Thyroid gland (tissue), 4 donors: ENCODE measurements at regions not wholly inside any gene's neighbourhood (a gene's known extent, or its start where the extent isn't known, plus 50 kb on each side); places are given as distances from the start of the nearest gene placed in this dataset.
"Not testable (repeated sequence)": the region's sequence is repeated elsewhere in the genome, so short reads cannot be mapped to it uniquely, and the experiment has no call there.

Experiments
- DNase-seq, 2 donors: peaks; one replicate each; pipeline ENCODE4 v3.0.0-alpha.2; 2019
- H3K27ac ChIP-seq, 3 donors: fragments of 200-600 bp; sonication (generic); 1 replicate in 2 of 3; 2 replicates in 1 of 3; pipeline ENCODE4 v1.5.1; 2016 to 2019; ENCODE audit warnings: mild to moderate bottlenecking in 1 of 3, moderate library complexity in 1 of 3
- H3K27me3 ChIP-seq: fragments of 200-600 bp; sonication (generic); one replicate; pipeline ENCODE4 v1.5.1; 2019
- H3K36me3 ChIP-seq, 2 donors: fragments of 200-600 bp; sonication (generic); one replicate each; pipeline ENCODE4 v1.5.1; 2016 to 2019
- H3K4me1 ChIP-seq, 2 donors: fragments of 200-600 bp; sonication (generic); one replicate each; pipeline ENCODE4 v1.5.1; 2017 to 2019
- H3K4me3 ChIP-seq, 3 donors: fragments of 200-600 bp; sonication (generic); replicated peaks in 1 of 3; 1 replicate in 2 of 3; 2 replicates in 1 of 3; pipeline ENCODE4 v1.5.1; 2016; ENCODE audit warnings: mild to moderate bottlenecking in 1 of 3
- H3K9me3 ChIP-seq: fragments of 200-600 bp; sonication (generic); one replicate; pipeline ENCODE4 v1.5.1; 2017
- POLR2A ChIP-seq, 2 donors: fragments of 450-650 bp; IDR thresholded peaks; one replicate each; pipeline ENCODE4 v1.6.1; 2017; ENCODE audit warnings: antibody characterized with exemption in 2 of 2, mild to moderate bottlenecking in 2 of 2, moderate library complexity in 1 of 2
- WGBS, 2 donors: methylation state at CpG; one replicate each; pipeline ENCODE4 v1.1.5; 2017; 5-methylcytosine and 5-hydroxymethylcytosine counted together
- intact Hi-C: fragments of 100-400 bp; cut with DNase I; formaldehyde crosslinking; loops from one replicate; pipeline ENCODE4 v1.15.1; 2023
- TF ChIP-seq, protein P1 (sequence below), 6 experiments: fragments of 200-600 bp in 3 of 6; fragments of 450-650 bp in 3 of 6; sonication (generic) in 3 of 6; IDR thresholded peaks; one replicate each; pipeline ENCODE4 v1.5.1; 2016 to 2019; ENCODE audit warnings: antibody characterized with exemption in 6 of 6, mild to moderate bottlenecking in 2 of 6, inconsistent platforms in 1 of 6, moderate library complexity in 1 of 6

DNA sequence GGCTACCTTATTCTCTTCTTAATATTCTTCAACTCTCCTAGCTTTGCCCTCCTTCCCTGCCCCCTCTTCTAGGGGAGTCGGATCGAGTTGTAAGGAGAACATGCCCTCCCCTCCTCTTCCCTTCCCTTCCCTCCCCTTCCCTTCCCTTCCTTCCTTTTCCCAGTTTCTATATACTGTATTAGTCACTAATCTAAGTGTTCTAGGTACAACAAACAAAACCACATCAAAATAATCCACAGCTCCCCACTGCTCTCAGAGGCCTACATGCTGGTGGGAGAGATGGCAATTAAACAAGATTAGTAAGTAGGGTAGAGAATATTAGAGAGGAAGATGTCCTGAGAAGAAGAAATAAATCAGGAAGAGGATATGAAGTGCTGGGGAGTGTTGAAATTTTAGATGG lies 119.9 kb upstream of the PZP start:
- no peak for TF ChIP-seq POLR2A (IDR thresholded peaks at IDR 0.05)
- TF ChIP-seq, protein P1, sequence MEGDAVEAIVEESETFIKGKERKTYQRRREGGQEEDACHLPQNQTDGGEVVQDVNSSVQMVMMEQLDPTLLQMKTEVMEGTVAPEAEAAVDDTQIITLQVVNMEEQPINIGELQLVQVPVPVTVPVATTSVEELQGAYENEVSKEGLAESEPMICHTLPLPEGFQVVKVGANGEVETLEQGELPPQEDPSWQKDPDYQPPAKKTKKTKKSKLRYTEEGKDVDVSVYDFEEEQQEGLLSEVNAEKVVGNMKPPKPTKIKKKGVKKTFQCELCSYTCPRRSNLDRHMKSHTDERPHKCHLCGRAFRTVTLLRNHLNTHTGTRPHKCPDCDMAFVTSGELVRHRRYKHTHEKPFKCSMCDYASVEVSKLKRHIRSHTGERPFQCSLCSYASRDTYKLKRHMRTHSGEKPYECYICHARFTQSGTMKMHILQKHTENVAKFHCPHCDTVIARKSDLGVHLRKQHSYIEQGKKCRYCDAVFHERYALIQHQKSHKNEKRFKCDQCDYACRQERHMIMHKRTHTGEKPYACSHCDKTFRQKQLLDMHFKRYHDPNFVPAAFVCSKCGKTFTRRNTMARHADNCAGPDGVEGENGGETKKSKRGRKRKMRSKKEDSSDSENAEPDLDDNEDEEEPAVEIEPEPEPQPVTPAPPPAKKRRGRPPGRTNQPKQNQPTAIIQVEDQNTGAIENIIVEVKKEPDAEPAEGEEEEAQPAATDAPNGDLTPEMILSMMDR (IDR thresholded peaks at IDR 0.05), result no peak
- intact Hi-C loops, result no loop called here
- H3K27ac ChIP-seq, result no peak overlapping the region
- no peak for DNase-seq
- H3K4me1 ChIP-seq, result no peaks in the 10 kb centered on the region
- 70 to 72% methylated on average over 2 of the region's 2 CpGs for WGBS, 2 donors
- no peaks in the 10 kb centered on the region for H3K9me3 ChIP-seq
- no peaks in the 10 kb centered on the region for H3K36me3 ChIP-seq
- no peak overlapping the region for H3K4me3 ChIP-seq
- no peaks in the 10 kb centered on the region for H3K27me3 ChIP-seq

DNA sequence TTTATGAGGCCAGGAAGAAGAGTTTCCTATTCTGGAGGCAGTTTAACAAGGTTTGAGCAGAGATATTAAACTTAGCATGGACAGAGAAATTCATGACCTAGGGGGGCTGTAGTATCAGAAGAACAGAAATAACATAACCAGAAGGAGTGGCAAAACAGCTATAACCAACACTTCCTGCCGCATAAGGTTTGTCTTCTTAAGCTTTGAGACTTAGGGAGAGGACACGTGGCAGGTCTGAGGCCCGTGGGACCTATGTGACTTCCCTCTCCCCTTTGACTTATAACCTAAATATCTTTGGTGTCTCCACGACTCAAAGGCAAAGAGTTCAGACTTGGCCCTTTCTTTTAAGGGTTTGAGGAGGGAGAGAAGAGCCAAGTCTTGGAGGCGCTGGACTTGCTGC lies 119.1 kb upstream of the PZP start:
- Histone ChIP-seq H3K4me1 (no peaks in the 10 kb centered on the region), H3K27me3 (no peaks in the 10 kb centered on the region), H3K36me3 (no peaks in the 10 kb centered on the region), H3K9me3 (no peaks in the 10 kb centered on the region), H3K27ac (no peak overlapping the region), H3K4me3 (no peak overlapping the region)
- no peak for DNase-seq
- WGBS, 2 donors, result 71 to 87% methylated on average over 5 of the region's 5 CpGs
- intact Hi-C loops, result no loop called here
- TF ChIP-seq POLR2A (IDR thresholded peaks at IDR 0.05), result no peak
- TF ChIP-seq, protein P1 (IDR thresholded peaks at IDR 0.05), result no peak

DNA sequence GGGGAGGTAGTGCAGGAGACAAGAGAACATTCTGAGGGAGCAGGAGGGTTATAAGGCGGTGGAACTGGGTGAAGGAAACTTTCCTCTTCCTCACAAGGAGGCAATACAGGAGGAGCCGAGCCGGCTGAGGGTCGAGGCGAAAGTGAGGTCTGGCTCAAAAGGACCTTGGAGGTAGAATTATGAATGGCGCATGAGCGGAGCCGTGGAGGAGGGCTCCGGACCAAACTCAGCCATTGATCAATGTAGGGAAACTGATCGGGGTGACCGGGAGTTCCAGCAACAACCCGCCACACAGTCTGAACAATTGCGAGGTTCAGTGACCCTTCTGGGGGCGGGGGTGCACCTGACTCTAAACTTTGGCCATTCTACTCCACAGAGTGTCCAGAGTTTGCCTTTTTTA lies 118.7 kb upstream of the PZP start:
- H3K27me3 ChIP-seq, H3K27ac ChIP-seq, H3K9me3 ChIP-seq, H3K4me1 ChIP-seq, DNase-seq, H3K36me3 ChIP-seq, intact Hi-C loops, H3K4me3 ChIP-seq: not testable (repeated sequence)
- WGBS, 2 donors, result 94 to 95% methylated on average over 14 of the region's 14 CpGs

DNA sequence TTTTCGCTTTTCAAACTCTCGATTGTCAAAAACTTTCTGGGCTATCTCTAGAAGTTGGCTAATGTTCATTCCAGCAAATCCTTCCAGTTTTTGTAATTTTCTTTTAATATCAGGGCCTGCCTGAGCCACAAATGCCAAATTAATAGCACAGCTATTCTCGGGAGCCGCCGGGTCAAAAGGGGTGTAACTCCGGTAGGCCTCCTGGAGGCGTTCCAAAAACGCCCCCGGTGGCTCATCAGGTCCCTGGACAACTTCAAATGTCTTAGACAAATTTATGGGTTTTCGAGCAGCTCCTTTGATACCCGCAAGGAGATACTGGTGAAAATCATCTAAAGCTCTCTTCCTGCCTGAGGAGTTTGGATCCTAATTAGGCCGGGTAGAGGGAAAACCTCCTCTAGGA lies 117.9 kb upstream of the PZP start:
- H3K4me3 ChIP-seq, result no peak overlapping the region
- H3K27ac ChIP-seq, result no peak overlapping the region
- no peaks in the 10 kb centered on the region for H3K9me3 ChIP-seq
- intact Hi-C loops, result no loop called here
- TF ChIP-seq POLR2A (IDR thresholded peaks at IDR 0.05), result no peak
- TF ChIP-seq, protein P1 (IDR thresholded peaks at IDR 0.05), result no peak
- no peaks in the 10 kb centered on the region for H3K36me3 ChIP-seq
- DNase-seq, result no peak
- H3K4me1 ChIP-seq, result no peaks in the 10 kb centered on the region
- 60 to 75% methylated on average over 12 of the region's 12 CpGs for WGBS, 2 donors
- H3K27me3 ChIP-seq, result no peaks in the 10 kb centered on the region

DNA sequence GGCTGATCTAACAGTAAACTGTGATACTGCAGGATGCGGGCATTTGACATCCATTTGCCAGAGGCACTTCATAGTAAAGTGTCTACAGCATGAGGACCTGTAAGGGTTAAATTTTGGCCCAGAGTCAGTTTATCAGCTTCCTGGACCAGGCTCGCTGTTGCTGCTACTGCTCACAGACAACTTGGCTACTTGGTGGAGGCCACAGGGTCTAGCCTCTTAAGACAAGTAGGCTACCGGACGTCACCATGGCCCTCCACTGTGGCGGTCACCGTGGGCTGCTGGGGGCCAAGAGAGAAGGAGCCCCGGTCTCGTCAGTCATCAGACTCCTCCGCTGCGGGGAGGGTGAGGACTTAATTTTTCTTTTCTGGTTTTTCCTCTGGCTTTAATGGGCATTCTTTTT lies 117.3 kb upstream of the PZP start:
- no peak for DNase-seq
- H3K4me3 ChIP-seq, result no peak overlapping the region

More for the DNA sequence above, 117.3 kb upstream of the PZP start:
- no peaks in the 10 kb centered on the region for H3K36me3 ChIP-seq
- TF ChIP-seq POLR2A (IDR thresholded peaks at IDR 0.05), result no peak
- TF ChIP-seq, protein P1 (IDR thresholded peaks at IDR 0.05), result no peak
- H3K27me3 ChIP-seq, result no peaks in the 10 kb centered on the region
- intact Hi-C loops, result no loop called here
- H3K4me1 ChIP-seq, result no peaks in the 10 kb centered on the region
- H3K27ac ChIP-seq, result no peak overlapping the region
- 62 to 63% methylated on average over 10 of the region's 10 CpGs for WGBS, 2 donors
- no peaks in the 10 kb centered on the region for H3K9me3 ChIP-seq
